KMS-11 (cell line): ENCODE measurements at regions not wholly inside any gene's neighbourhood (a gene's known extent, or its start where the extent isn't known, plus 50 kb on each side); places are given as distances from the start of the nearest gene placed in this dataset.

Experiments used
- H2AFZ ChIP-seq: fragments of 200-600 bp; sonication (generic); 2 replicates; pipeline ENCODE4 v1.6.1; 2016; ENCODE audit warnings: antibody characterized with exemption, mixed run types, low read depth
- H3K27ac ChIP-seq: fragments of 200-600 bp; sonication (generic); 2 replicates; pipeline ENCODE4 v1.6.1; 2016; ENCODE audit warnings: mild to moderate bottlenecking, mixed run types
- H3K27me3 ChIP-seq: fragments of 200-600 bp; sonication (generic); 2 replicates; pipeline ENCODE4 v1.6.1; 2017; ENCODE audit warnings: mild to moderate bottlenecking, low read depth, mixed run types, moderate library complexity; ENCODE audit not compliant: insufficient read depth
- H3K36me3 ChIP-seq: fragments of 200-600 bp; sonication (generic); 2 replicates; pipeline ENCODE4 v1.6.1; 2017; ENCODE audit warnings: mild to moderate bottlenecking, mixed run types; ENCODE audit not compliant: insufficient read depth
- H3K4me1 ChIP-seq: fragments of 200-600 bp; sonication (generic); 2 replicates; pipeline ENCODE4 v1.6.1; 2016; ENCODE audit warnings: mild to moderate bottlenecking, low read depth, mixed run types; ENCODE audit not compliant: poor library complexity, severe bottlenecking
- H3K4me2 ChIP-seq: fragments of 200-600 bp; sonication (generic); 2 replicates; pipeline ENCODE4 v1.7.0; 2016; ENCODE audit warnings: mild to moderate bottlenecking, mixed run types
- H3K4me3 ChIP-seq: fragments of 200-600 bp; sonication (generic); IDR thresholded peaks from 2 replicates; pipeline ENCODE4 v1.6.1; 2017; ENCODE audit warnings: low read depth, low read length, mixed read lengths; ENCODE audit not compliant: insufficient read depth
- H3K79me2 ChIP-seq: fragments of 200-600 bp; sonication (generic); 2 replicates; pipeline ENCODE4 v1.6.1; 2016; ENCODE audit warnings: low read depth, mixed run types; ENCODE audit not compliant: insufficient read depth
- H3K9ac ChIP-seq: fragments of 200-600 bp; sonication (generic); 2 replicates; pipeline ENCODE4 v1.6.1; 2016; ENCODE audit warnings: mild to moderate bottlenecking, mixed run types
- H4K20me1 ChIP-seq: fragments of 200-600 bp; sonication (generic); 2 replicates; pipeline ENCODE4 v1.6.1; 2016; ENCODE audit warnings: mild to moderate bottlenecking, mixed run types; ENCODE audit not compliant: insufficient read depth
- TF ChIP-seq, protein P1 (sequence below): fragments of 200-600 bp; sonication (generic); conservative IDR thresholded peaks from 2 replicates; pipeline ENCODE4 v1.6.1; 2017; ENCODE audit warnings: low read depth, mild to moderate bottlenecking, antibody characterized with exemption, low read length, moderate library complexity, mixed read lengths

DNA sequence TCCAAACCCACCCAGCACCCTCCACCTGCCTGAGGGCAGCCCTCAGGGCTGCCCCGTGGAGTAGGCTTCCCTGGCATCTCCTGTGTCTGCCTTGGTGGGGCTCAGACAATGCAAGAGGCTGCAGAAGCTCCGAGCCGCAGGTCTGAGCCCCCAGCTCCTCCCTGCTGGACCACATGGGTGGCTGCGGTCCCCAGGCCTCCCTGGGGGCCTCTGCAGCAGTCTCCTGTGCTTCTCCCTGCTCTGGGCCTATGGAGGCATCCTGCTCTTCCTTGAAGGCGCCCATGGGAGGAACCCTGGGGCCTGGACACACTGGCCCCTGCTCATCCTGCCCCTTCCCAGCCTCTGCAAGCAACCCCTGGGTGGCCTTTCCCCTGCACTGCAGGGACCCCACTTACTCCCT, 86.1 kb upstream of the ACTRT2 start:
- TF ChIP-seq, protein P1, sequence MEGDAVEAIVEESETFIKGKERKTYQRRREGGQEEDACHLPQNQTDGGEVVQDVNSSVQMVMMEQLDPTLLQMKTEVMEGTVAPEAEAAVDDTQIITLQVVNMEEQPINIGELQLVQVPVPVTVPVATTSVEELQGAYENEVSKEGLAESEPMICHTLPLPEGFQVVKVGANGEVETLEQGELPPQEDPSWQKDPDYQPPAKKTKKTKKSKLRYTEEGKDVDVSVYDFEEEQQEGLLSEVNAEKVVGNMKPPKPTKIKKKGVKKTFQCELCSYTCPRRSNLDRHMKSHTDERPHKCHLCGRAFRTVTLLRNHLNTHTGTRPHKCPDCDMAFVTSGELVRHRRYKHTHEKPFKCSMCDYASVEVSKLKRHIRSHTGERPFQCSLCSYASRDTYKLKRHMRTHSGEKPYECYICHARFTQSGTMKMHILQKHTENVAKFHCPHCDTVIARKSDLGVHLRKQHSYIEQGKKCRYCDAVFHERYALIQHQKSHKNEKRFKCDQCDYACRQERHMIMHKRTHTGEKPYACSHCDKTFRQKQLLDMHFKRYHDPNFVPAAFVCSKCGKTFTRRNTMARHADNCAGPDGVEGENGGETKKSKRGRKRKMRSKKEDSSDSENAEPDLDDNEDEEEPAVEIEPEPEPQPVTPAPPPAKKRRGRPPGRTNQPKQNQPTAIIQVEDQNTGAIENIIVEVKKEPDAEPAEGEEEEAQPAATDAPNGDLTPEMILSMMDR: no peak
- Histone ChIP-seq H3K79me2 (no peaks in the 10 kb centered on the region), H3K9ac (no peak overlapping the region)

DNA sequence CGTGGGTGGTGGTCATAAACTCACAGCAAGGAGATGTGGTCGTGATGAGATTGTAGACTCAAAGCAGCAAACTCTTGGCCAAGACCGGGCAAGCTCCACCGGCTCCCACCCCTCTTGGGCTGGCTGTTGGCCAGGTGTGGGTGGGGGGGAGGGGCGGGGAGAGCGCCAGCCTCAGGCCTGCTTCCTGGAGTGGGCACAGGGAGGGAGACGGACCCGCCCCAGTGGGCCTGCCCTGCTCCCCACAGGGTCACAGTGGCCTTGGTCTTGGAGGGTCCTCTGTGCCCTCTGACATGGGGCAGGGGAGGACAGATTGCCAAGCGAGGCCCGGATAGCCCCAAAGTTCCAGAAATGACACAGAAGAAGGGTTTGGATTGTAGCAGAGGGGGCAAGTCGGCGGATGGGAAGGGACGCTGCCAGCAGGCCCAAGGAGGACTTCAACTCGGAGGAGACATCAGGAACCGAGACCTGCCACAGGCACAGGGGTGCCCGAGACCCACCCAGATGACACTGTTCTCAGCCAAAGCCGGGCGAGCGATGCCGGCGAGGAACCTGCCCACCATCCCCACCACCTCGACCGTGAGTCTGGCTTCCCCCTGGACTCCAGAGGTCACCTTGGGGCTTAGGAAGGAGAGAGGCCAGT, 85.4 kb upstream of the ACTRT2 start:
- no peaks in the 10 kb centered on the region for H3K79me2 ChIP-seq
- H4K20me1 ChIP-seq: no peaks in the 10 kb centered on the region
- H3K36me3 ChIP-seq: no peaks in the 10 kb centered on the region
- peaks cover 46% of the 10 kb centered on the region for H3K27me3 ChIP-seq
- TF ChIP-seq, protein P1: no peak
- no peak overlapping the region for H3K9ac ChIP-seq
- no peak overlapping the region for H3K4me2 ChIP-seq
- H2AFZ ChIP-seq: no peak overlapping the region
- no peaks in the 10 kb centered on the region for H3K4me1 ChIP-seq
- H3K27ac ChIP-seq: no peak overlapping the region
- H3K4me3 ChIP-seq: no peak overlapping the region

More for the DNA sequence above, 86.1 kb upstream of the ACTRT2 start:
- Histone ChIP-seq H3K27ac (no peak overlapping the region), H3K4me1 (no peaks in the 10 kb centered on the region), H3K36me3 (no peaks in the 10 kb centered on the region), H3K27me3 (peaks cover 52% of the 10 kb centered on the region), H2AFZ (no peak overlapping the region), H4K20me1 (no peaks in the 10 kb centered on the region), H3K4me2 (no peak overlapping the region), H3K4me3 (no peak overlapping the region)

DNA sequence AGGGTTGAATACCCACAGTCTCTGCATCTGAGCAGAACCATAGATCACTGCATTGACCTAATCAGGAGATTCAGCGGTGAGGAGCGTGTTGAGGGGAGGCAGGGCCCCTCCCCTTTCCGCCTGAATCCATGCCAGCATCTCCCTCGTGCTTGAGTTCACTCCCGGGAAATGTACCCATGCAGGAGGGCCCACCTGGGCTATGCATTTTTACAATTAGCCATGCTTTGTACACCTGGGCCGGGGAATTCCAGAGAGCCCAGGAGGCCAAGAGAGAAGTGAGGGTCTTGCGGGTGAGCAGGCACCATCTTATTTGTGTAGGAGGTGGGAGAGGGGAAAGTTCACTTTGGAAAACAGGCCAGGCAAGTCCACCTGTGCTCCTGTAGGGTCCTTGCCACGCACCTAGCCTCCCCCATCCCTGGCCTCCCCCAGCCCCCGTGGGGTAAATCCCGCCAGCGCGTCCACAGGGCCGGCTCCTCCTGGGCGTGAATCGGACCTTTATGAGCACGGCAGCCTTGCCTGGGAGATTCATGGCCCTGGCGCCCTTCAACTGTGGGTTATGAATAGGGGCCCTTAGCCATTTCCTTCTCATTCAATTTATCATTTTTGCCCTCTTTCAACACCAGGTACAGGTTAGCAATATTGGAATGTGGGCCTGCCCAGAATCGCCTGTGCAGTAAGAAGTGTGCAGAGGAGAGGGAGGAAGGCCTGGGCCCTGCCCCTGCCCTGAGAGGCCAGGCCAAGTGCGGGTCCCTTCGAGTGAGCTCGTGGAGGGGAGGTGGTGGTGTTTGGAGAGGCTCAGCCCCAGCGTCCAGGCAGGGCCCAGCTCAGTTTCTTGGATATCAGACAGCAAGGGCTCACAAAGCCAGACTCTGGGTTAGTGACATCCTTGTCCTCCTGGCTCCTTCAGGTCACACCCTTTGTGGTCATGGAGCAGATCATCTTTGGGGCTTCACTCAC, 84.4 kb upstream of the ACTRT2 start:
- Histone ChIP-seq H3K9ac (no peak overlapping the region), H3K36me3 (no peaks in the 10 kb centered on the region), H4K20me1 (no peaks in the 10 kb centered on the region), H3K79me2 (no peaks in the 10 kb centered on the region), H3K27ac (no peak overlapping the region), H3K27me3 (peaks cover 38% of the 10 kb centered on the region), H3K4me3 (no peak overlapping the region), H3K4me2 (no peak overlapping the region), H2AFZ (no peak overlapping the region), H3K4me1 (no peaks in the 10 kb centered on the region)
- TF ChIP-seq, protein P1: no peak

DNA sequence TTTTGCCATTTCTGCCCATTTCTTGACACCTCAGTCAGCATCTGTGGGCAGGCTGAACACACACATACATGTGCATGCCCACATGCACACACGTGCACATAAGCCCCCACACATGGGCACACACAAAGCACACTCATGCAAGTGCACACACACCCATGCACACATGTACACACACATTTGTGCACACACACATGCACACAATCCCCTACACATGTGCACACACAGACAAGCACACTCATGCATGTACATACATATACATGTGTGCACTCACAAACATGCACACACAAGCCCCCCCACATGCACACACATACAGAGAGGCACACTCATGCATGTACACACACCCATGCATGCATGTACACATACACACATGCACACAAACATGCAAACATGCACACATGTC, 83.5 kb upstream of the ACTRT2 start:
- Histone ChIP-seq H2AFZ (no peak overlapping the region), H3K27ac (no peak overlapping the region), H3K27me3 (peaks cover 28% of the 10 kb centered on the region)

More for the DNA sequence above, 83.5 kb upstream of the ACTRT2 start:
- H4K20me1 ChIP-seq: no peaks in the 10 kb centered on the region
- H3K9ac ChIP-seq: no peak overlapping the region
- no peak overlapping the region for H3K4me2 ChIP-seq
- H3K4me3 ChIP-seq: no peak overlapping the region
- no peaks in the 10 kb centered on the region for H3K36me3 ChIP-seq
- H3K79me2 ChIP-seq: no peaks in the 10 kb centered on the region
- TF ChIP-seq, protein P1: no peak
- H3K4me1 ChIP-seq: no peaks in the 10 kb centered on the region
